ENCODE measurements at regions not wholly inside any gene's neighbourhood (a gene's known extent, or its start where the extent isn't known, plus 50 kb on each side); places are given as distances from the start of the nearest gene placed in this dataset.

GRCh38 chr16:13542284-13542683, 377.7 kb upstream of the ERCC4 start:
- TF ChIP-seq CTCF (IDR thresholded peaks at IDR 0.05) (no peak), POLR2A (IDR thresholded peaks at IDR 0.05) (no peak)
